ENCODE measurements at regions not wholly inside any gene's neighbourhood (a gene's known extent, or its start where the extent isn't known, plus 50 kb on each side); places are given as distances from the start of the nearest gene placed in this dataset.

DNA sequence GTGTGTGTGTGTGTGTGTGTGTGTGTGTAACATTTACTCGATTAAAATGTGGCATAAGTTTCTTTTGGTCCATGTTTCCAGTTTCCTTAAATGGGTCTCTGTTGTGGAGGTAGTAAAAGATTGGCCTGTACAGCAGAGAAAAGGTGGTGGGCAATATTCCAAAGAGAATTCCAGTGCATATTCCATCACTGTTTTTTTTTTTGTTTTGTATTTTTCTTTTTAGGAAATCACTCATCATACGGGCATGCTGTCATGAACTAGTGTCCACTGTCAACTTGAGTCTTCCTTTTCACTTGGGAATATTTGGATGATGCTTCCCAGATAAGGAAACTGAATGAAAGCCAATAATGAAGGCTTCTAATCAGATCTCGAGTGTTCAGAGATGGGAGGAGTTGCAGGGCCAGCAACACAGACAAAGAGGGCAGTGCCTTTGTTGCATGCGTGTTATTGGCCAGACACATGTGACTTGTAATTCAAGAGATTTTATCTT lies 95.2 kb upstream of the PDGFD start:
- TF ChIP-seq GATA2 (IDR thresholded peaks at IDR 0.05; ENCODE audit: low read depth, low read length) (no peak), GATA3 (IDR thresholded peaks at IDR 0.05; ENCODE audit: low read depth, low read length) (no peak)
